IMR-90 (cell line): ENCODE measurements at regions not wholly inside any gene's neighbourhood (a gene's known extent, or its start where the extent isn't known, plus 50 kb on each side); places are given as distances from the start of the nearest gene placed in this dataset.
A peak's percentile ranks its signal among the peaks of the same experiment; 100 is the strongest.

Experiments used
- ATAC-seq: fragments of 200-7000 bp; cut with Tn5 transposase; 2 replicates; pipeline ENCODE4 v1.9.1; 2020; ENCODE audit warnings: low read depth, mild to moderate bottlenecking, moderate library complexity
- BruUV-seq: library from RNA; stranded (reverse); fragments of 400-500 nt; replicated peaks from 2 replicates; lab custom pipeline; 2021; lab: Mats Ljungman, UMichigan
- CTCF ChIA-PET: fragments of 300-600 bp; formaldehyde crosslinking; extraction: SDS; loops from one replicate; lab custom pipeline; 2021; ENCODE audit warnings: antibody characterized with exemption; lab: Yijun Ruan, JAX
- POLR2A ChIA-PET: fragments of 300-600 bp; sonication (Branson Sonifier 250); formaldehyde crosslinking; loops from one replicate; lab custom pipeline; 2022; ENCODE audit warnings: antibody characterized with exemption; ENCODE audit not compliant: unreplicated experiment; lab: Charles Lee
- DNase-seq: peaks from one replicate; pipeline ENCODE4 v3.0.0; 2013
- H2AFZ ChIP-seq: replicated peaks from 2 replicates; pipeline ENCODE3; 2013; ENCODE audit warnings: low read length, mild to moderate bottlenecking; ENCODE audit not compliant: poor library complexity
- H2AK5ac ChIP-seq: 2 replicates; pipeline ENCODE4 v1.6.1; 2013; ENCODE audit warnings: low read depth, low read length, inconsistent platforms
- H2AK9ac ChIP-seq: replicated peaks from 2 replicates; pipeline ENCODE3; 2013; ENCODE audit warnings: mild to moderate bottlenecking, low read depth, low read length, moderate library complexity; ENCODE audit not compliant: poor library complexity
- H2BK120ac ChIP-seq: 2 replicates; pipeline ENCODE4 v1.6.1; 2013; ENCODE audit warnings: low read depth, low read length, inconsistent platforms
- H2BK15ac ChIP-seq: 3 replicates; pipeline ENCODE4 v1.6.1; 2013; ENCODE audit warnings: low read depth, low read length, inconsistent platforms
- H2BK20ac ChIP-seq: 2 replicates; pipeline ENCODE4 v1.6.1; 2013; ENCODE audit warnings: low read depth, mild to moderate bottlenecking, inconsistent platforms, low read length, moderate library complexity
- H2BK5ac ChIP-seq: 2 replicates; pipeline ENCODE4 v1.6.1; 2013; ENCODE audit warnings: mild to moderate bottlenecking, low read depth, low read length, inconsistent platforms; ENCODE audit not compliant: poor library complexity, severe bottlenecking
- H3K14ac ChIP-seq: replicated peaks from 2 replicates; pipeline ENCODE4 v1.6.1; 2013; ENCODE audit warnings: low read depth, low read length, inconsistent platforms
- H3K18ac ChIP-seq: 2 replicates; pipeline ENCODE4 v1.6.1; 2013; ENCODE audit warnings: low read depth, low read length, control low read depth
- H3K23ac ChIP-seq: 2 replicates; pipeline ENCODE4 v1.6.1; 2013; ENCODE audit warnings: low read depth, low read length, inconsistent platforms
- H3K27ac ChIP-seq: 2 replicates; pipeline ENCODE4 v1.5.1; 2013; ENCODE audit warnings: mild to moderate bottlenecking, control low read depth, low read length; ENCODE audit not compliant: insufficient read depth
- H3K27me3 ChIP-seq: 2 replicates; pipeline ENCODE4 v1.6.1; 2013; ENCODE audit warnings: low read length; ENCODE audit not compliant: control insufficient read depth, insufficient read depth
- H3K36me3 ChIP-seq: 2 replicates; pipeline ENCODE4 v1.6.1; 2013; ENCODE audit warnings: low read length, mixed read lengths; ENCODE audit not compliant: control insufficient read depth, insufficient read depth
- H3K4ac ChIP-seq: 2 replicates; pipeline ENCODE4 v1.6.1; 2013; ENCODE audit warnings: low read depth, low read length, inconsistent platforms
- H3K4me1 ChIP-seq: 2 replicates; pipeline ENCODE4 v1.6.1; 2013; ENCODE audit warnings: low read length, mixed read lengths; ENCODE audit not compliant: control insufficient read depth, insufficient read depth
- H3K4me2 ChIP-seq: 2 replicates; pipeline ENCODE4 v1.6.1; 2013; ENCODE audit warnings: low read depth, mild to moderate bottlenecking, control low read depth, low read length, moderate library complexity
- H3K4me3 ChIP-seq: 2 replicates; pipeline ENCODE4 v1.5.1; 2013; ENCODE audit warnings: low read depth, mild to moderate bottlenecking, control low read depth, low read length, moderate library complexity; ENCODE audit not compliant: insufficient read depth
- H3K56ac ChIP-seq: 2 replicates; pipeline ENCODE4 v1.6.1; 2013; ENCODE audit warnings: low read length, inconsistent platforms; ENCODE audit not compliant: insufficient read depth; ENCODE audit errors: extremely low read depth
- H3K79me1 ChIP-seq, 2 experiments: 2 replicates each; pipeline ENCODE4 v1.6.1; 2013; ENCODE audit warnings: low read length in 2 of 2, inconsistent platforms in 1 of 2, low read depth in 1 of 2
- H3K9ac ChIP-seq: 2 replicates; pipeline ENCODE4 v1.6.1; 2013; ENCODE audit warnings: low read depth, low read length, control low read depth
- H3K9me1 ChIP-seq: 2 replicates; pipeline ENCODE4 v1.6.1; 2013; ENCODE audit warnings: low read length, inconsistent platforms; ENCODE audit not compliant: insufficient read depth
- H3K9me3 ChIP-seq: 2 replicates; pipeline ENCODE4 v1.6.1; 2013; ENCODE audit warnings: low read length; ENCODE audit not compliant: control insufficient read depth, insufficient read depth
- H4K20me1 ChIP-seq: 2 replicates; pipeline ENCODE4 v1.6.1; 2013; ENCODE audit warnings: low read length, inconsistent platforms; ENCODE audit not compliant: insufficient read depth
- H4K5ac ChIP-seq: 2 replicates; pipeline ENCODE4 v1.6.1; 2013; ENCODE audit warnings: mild to moderate bottlenecking, low read depth, low read length, control low read depth
- H4K8ac ChIP-seq, 2 experiments: 2 replicates each; pipeline ENCODE4 v1.6.1; 2013; ENCODE audit warnings: low read depth in 2 of 2, low read length in 2 of 2, control low read depth in 1 of 2, inconsistent platforms in 1 of 2
- H4K91ac ChIP-seq: 2 replicates; pipeline ENCODE4 v1.6.1; 2013; ENCODE audit warnings: low read depth, low read length, inconsistent platforms; ENCODE audit not compliant: insufficient read depth
- BHLHE40 ChIP-seq: fragments of 150-350 bp; IDR thresholded peaks from 2 replicates; pipeline ENCODE4 v1.6.1; 2016; ENCODE audit warnings: mild to moderate bottlenecking, low read depth, low read length
- MAZ ChIP-seq: IDR thresholded peaks from 2 replicates; pipeline ENCODE4 v1.6.1; 2012; ENCODE audit warnings: low read depth, mild to moderate bottlenecking, low read length, improper control_type of control experiment, moderate library complexity, borderline replicate concordance
- NFE2L2 ChIP-seq: fragments of 150-350 bp; IDR thresholded peaks from 2 replicates; pipeline ENCODE4 v1.6.1; 2016; ENCODE audit warnings: low read depth, mild to moderate bottlenecking, low read length
- RAD21 ChIP-seq: IDR thresholded peaks from 2 replicates; pipeline ENCODE4 v1.6.1; 2012; ENCODE audit warnings: low read length, improper control_type of control experiment
- WGBS, 2 experiments: methylation state at CpG; one replicate each; pipeline versions ENCODE4 v1.1.5 to v1.1.7; 2013; ENCODE audit warnings: missing lambda C conversion rate in 2 of 2; ENCODE audit not compliant: insufficient read length in 1 of 2; ENCODE audit errors: extremely low coverage in 2 of 2; 5-methylcytosine and 5-hydroxymethylcytosine counted together
- dilution Hi-C: fragments of 300-500 bp; cut with HindIII; formaldehyde crosslinking; loops from one replicate; pipeline ENCODE4 v1.14.3; 2018; ENCODE audit warnings: low sequenced_read_pairs; ENCODE audit not compliant: unreplicated experiment
- in situ Hi-C: fragments of 300-500 bp; cut with MboI; formaldehyde crosslinking; loops from 3 replicates; pipeline ENCODE4 v1.14.3; 2019; ENCODE audit warnings: low sequenced_read_pairs, inconsistent platforms, mixed read lengths
- intact Hi-C: fragments of 100-400 bp; cut with micrococcal nuclease; formaldehyde crosslinking; loops from 2 replicates; pipeline ENCODE4 v1.10.0; 2022
- TF ChIP-seq, protein P1 (sequence below): fragments of 150-350 bp; IDR thresholded peaks from 2 replicates; pipeline ENCODE4 v1.6.1; 2016; ENCODE audit warnings: low read depth, mild to moderate bottlenecking, low read length, moderate library complexity, borderline replicate concordance
- TF ChIP-seq, protein P2 (sequence below): conservative IDR thresholded peaks from 2 replicates; pipeline ENCODE4 v1.5.1; 2012; ENCODE audit warnings: mild to moderate bottlenecking, low read depth, low read length, improper control_type of control experiment

DNA sequence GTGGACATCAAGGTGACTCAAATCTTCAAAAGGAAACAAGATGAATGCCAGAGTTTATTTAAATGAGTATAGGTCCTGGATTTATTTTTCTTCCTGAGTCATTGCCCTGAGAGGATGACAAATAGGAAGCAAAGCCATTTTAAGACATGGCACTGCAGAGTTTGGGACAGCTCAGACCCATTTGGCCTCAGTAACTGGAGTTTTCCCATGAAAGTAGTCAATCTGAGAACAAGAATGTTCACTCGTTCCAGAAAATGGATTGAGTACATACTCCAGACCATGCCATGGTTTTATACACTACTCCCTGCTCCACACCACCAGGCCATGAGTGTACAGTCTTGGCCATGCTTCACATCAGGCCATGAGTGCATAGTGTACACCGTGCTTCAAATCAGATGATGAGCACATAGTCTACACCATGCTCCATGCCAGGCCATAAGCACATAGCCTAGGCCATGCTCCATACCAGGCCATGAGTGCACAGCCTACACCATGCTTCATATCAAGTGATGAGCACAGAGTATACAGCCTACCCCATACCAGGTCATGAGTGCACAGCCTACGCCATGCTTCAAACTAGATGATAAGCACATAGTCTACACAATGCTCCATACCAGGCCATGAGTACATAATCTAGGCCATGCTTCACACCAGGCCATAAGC, 202.4 kb downstream of the FBXO15 start:
- Histone ChIP-seq H3K79me1 (no peaks in the 10 kb centered on the region), H3K27ac (peak overlapping the region; percentile 12; the same call in 1 of the 2 replicates), H2BK5ac (peak overlapping the region; percentile 90), H4K5ac (peak overlapping the region; percentile 38; the same call in 1 of the 2 replicates), H3K14ac (peak overlapping the region; percentile 93), H4K20me1 (no peaks in the 10 kb centered on the region), H3K18ac (peak overlapping the region; percentile 65; the same call in 1 of the 2 replicates), H2AFZ (peak overlapping the region; percentile 63), H3K4ac (peak overlapping the region; percentile 96), H3K4me1 (peaks cover 7% of the 10 kb centered on the region; the same call in 1 of the 2 replicates), H2BK20ac (peak overlapping the region; percentile 94), H2AK5ac (peak overlapping the region; percentile 99), H2BK15ac (peak overlapping the region; percentile 76; the same call in 2 of the 3 replicates), H3K9me3 (no peaks in the 10 kb centered on the region), H2BK120ac (peak overlapping the region; percentile 97), H4K8ac (peak overlapping the region; percentile 10 to 90; a peak in 3 of 4 replicates), H4K91ac (peak overlapping the region; percentile 47), H2AK9ac (no peak overlapping the region), H3K36me3 (no peaks in the 10 kb centered on the region), H3K27me3 (no peaks in the 10 kb centered on the region), H3K56ac (peak overlapping the region; percentile 32), H3K4me3 (no peak overlapping the region), H3K9ac (no peak overlapping the region), H3K9me1 (peaks cover 7% of the 10 kb centered on the region), H3K4me2 (no peak overlapping the region), H3K23ac (peak overlapping the region; percentile 92)
- DNase-seq = peak; percentile 75
- ChIA-PET POLR2A (no interaction called here), CTCF (no interaction called here)
- dilution Hi-C loops (no loop called here), in situ Hi-C loops (no loop called here), intact Hi-C loops (no loop called here)
- peak; percentile 76 for ATAC-seq
- no TSS peak for BruUV-seq
- TF ChIP-seq, protein P1, sequence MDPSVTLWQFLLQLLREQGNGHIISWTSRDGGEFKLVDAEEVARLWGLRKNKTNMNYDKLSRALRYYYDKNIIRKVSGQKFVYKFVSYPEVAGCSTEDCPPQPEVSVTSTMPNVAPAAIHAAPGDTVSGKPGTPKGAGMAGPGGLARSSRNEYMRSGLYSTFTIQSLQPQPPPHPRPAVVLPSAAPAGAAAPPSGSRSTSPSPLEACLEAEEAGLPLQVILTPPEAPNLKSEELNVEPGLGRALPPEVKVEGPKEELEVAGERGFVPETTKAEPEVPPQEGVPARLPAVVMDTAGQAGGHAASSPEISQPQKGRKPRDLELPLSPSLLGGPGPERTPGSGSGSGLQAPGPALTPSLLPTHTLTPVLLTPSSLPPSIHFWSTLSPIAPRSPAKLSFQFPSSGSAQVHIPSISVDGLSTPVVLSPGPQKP = no peak
- no peak for TF ChIP-seq MAZ
- TF ChIP-seq NFE2L2 = peak; percentile 36; the same call in 1 of the 2 replicates
- no peak for TF ChIP-seq RAD21
- TF ChIP-seq, protein P2, sequence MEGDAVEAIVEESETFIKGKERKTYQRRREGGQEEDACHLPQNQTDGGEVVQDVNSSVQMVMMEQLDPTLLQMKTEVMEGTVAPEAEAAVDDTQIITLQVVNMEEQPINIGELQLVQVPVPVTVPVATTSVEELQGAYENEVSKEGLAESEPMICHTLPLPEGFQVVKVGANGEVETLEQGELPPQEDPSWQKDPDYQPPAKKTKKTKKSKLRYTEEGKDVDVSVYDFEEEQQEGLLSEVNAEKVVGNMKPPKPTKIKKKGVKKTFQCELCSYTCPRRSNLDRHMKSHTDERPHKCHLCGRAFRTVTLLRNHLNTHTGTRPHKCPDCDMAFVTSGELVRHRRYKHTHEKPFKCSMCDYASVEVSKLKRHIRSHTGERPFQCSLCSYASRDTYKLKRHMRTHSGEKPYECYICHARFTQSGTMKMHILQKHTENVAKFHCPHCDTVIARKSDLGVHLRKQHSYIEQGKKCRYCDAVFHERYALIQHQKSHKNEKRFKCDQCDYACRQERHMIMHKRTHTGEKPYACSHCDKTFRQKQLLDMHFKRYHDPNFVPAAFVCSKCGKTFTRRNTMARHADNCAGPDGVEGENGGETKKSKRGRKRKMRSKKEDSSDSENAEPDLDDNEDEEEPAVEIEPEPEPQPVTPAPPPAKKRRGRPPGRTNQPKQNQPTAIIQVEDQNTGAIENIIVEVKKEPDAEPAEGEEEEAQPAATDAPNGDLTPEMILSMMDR = no peak
- TF ChIP-seq BHLHE40 = no peak
- 25% methylated on average over 1 of the region's 3 CpGs; no CpG with 5 or more reads in 1 of the 2 experiments for WGBS, 2 experiments
